Colonic mucosa (tissue), 4 donors: ENCODE measurements at regions not wholly inside any gene's neighbourhood (a gene's known extent, or its start where the extent isn't known, plus 50 kb on each side); places are given as distances from the start of the nearest gene placed in this dataset.

Experiments
- DNase-seq: peaks from one replicate; pipeline ENCODE4 v3.0.0-alpha.2; 2020
- H3K27ac ChIP-seq: fragments of 200-600 bp; one replicate; pipeline ENCODE4 v1.8.0; 2021
- H3K27me3 ChIP-seq: fragments of 200-600 bp; one replicate; pipeline ENCODE4 v1.8.0; 2021
- H3K36me3 ChIP-seq: fragments of 200-600 bp; one replicate; pipeline ENCODE4 v1.8.0; 2021
- H3K4me1 ChIP-seq: fragments of 200-600 bp; one replicate; pipeline ENCODE4 v1.8.0; 2021; ENCODE audit warnings: mild to moderate bottlenecking
- H3K4me3 ChIP-seq: fragments of 200-600 bp; one replicate; pipeline ENCODE4 v1.8.0; 2021
- H3K9ac ChIP-seq, 2 donors: one replicate each; pipeline ENCODE4 v1.7.0; 2013; ENCODE audit warnings: control low read depth in 2 of 2, low read depth in 2 of 2, low read length in 2 of 2
- H3K9me3 ChIP-seq: fragments of 200-600 bp; one replicate; pipeline ENCODE4 v1.8.0; 2021
- intact Hi-C: fragments of 100-400 bp; cut with DNase I; formaldehyde crosslinking; loops from one replicate; pipeline ENCODE4 v1.14.1; 2022
- TF ChIP-seq, protein P1 (sequence below): fragments of 200-600 bp; IDR thresholded peaks from one replicate; pipeline ENCODE4 v1.8.0; 2022; ENCODE audit warnings: antibody characterized with exemption, mild to moderate bottlenecking
- donor health status: healthy.
- donor health status: DM: no; HTN: no; CAD: no.
- donor health status: DM: no; HTN: no; CAD: no.

DNA sequence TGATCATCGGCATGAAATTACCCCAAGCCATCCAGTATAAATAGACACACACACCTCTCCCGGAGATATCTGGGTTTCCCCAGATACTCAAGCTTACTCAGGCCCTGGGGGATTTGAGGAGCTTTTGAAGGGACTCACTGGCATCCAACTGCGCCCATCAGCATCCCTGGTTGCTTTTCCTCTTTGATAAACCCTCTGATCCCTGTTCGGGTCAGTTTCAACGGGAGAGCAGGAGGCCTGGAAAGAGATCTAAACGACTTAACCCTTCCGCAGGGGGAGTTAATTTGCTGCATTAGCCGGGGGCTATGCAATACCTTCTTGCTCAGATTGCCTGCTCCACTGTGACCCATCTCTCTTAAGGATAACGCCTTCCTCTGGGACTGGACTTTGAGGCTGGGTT lies 76.6 kb downstream of the MAF start:
- Histone ChIP-seq H3K9me3 (no peaks in the 10 kb centered on the region), H3K36me3 (no peaks in the 10 kb centered on the region), H3K27me3 (no peaks in the 10 kb centered on the region), H3K4me1 (no peaks in the 10 kb centered on the region), H3K4me3 (no peak overlapping the region), H3K9ac (no peak overlapping the region), H3K27ac (no peak overlapping the region)
- DNase-seq = no peak
- intact Hi-C loops = loop anchor here (10.0 kb wide), 1 partner anchor 51 kb away; no protein-coding TSS in a partner anchor
- TF ChIP-seq, protein P1, sequence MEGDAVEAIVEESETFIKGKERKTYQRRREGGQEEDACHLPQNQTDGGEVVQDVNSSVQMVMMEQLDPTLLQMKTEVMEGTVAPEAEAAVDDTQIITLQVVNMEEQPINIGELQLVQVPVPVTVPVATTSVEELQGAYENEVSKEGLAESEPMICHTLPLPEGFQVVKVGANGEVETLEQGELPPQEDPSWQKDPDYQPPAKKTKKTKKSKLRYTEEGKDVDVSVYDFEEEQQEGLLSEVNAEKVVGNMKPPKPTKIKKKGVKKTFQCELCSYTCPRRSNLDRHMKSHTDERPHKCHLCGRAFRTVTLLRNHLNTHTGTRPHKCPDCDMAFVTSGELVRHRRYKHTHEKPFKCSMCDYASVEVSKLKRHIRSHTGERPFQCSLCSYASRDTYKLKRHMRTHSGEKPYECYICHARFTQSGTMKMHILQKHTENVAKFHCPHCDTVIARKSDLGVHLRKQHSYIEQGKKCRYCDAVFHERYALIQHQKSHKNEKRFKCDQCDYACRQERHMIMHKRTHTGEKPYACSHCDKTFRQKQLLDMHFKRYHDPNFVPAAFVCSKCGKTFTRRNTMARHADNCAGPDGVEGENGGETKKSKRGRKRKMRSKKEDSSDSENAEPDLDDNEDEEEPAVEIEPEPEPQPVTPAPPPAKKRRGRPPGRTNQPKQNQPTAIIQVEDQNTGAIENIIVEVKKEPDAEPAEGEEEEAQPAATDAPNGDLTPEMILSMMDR = no peak

GRCh38 chr16:79519448-79519847 lies 81.1 kb downstream of the MAF start:
- intact Hi-C loops = no loop called here

DNA sequence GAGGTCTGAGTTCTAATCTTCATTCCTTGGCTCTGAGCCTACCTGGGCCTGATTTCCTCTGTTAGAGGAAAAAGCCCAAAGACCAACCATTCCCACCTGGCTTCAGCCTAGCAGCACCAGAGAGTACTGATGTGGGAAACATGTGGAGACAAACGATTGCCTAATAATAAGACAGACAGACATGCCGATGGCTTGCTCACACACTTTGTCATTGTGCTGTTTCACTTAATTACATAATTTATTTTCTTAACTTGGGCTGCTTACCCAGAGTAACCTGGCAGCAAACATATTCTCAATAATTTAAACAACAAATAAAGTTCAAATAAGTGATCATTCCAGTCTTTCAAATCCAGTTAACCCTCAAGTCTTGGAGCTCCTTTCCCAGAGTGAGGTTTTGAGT lies 83.4 kb downstream of the MAF start:
- Histone ChIP-seq H3K27ac (no peak overlapping the region), H3K27me3 (no peaks in the 10 kb centered on the region), H3K4me1 (no peaks in the 10 kb centered on the region), H3K36me3 (no peaks in the 10 kb centered on the region), H3K9me3 (no peaks in the 10 kb centered on the region), H3K4me3 (no peak overlapping the region), H3K9ac (no peak overlapping the region)
- TF ChIP-seq, protein P1 = no peak
- intact Hi-C loops = no loop called here
- DNase-seq = no peak

More at GRCh38 chr16:79519448-79519847, 81.1 kb downstream of the MAF start:
- Histone ChIP-seq H3K27ac (no peak overlapping the region), H3K4me3 (no peak overlapping the region), H3K27me3 (no peaks in the 10 kb centered on the region), H3K9me3 (no peaks in the 10 kb centered on the region), H3K9ac (no peak overlapping the region), H3K36me3 (no peaks in the 10 kb centered on the region), H3K4me1 (no peaks in the 10 kb centered on the region)
- no peak for DNase-seq
- TF ChIP-seq, protein P1 = no peak

DNA sequence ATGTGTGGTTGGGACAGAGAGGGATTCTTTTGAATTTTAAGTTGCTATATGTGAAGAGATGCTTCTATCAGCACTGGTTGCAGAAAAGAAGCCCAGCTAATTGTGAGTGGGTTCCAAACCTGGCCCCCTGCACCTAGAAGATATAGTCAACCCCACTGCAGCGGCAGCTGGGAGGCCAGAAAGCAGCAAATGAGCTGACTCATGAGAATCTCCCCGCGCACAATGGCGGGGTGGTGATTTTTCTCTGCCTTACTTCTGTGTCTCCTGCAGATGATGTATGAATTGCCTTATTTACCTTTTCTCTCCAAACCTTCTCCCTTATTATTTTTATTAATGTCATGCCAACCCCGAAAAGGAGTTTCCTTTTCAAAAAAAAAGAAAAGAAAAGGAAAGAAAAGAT lies 89.7 kb downstream of the MAF start:
- Histone ChIP-seq H3K4me1 (no peaks in the 10 kb centered on the region), H3K9ac (no peak overlapping the region), H3K4me3 (no peak overlapping the region), H3K9me3 (no peaks in the 10 kb centered on the region), H3K27me3 (no peaks in the 10 kb centered on the region), H3K36me3 (no peaks in the 10 kb centered on the region), H3K27ac (no peak overlapping the region)
- intact Hi-C loops = no loop called here
- DNase-seq = no peak
- TF ChIP-seq, protein P1 = no peak

DNA sequence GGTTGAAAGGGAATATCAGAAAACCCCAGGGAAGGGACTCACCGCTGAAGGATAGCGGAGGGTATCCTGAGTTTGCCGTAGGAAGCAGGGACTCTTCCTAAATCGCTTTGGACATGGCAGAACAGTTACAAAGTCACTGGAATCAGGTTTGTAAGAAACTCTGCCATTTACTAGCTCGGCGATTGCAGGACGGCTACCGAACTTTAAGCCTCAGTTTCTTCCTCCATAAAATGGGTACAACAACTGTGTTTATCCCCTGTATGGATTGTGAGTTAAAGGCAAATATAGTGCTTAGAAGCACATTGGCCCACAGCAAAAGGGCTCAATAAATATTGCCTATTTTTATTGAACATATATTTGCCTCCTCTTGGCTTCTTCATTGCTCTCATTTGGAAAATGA lies 90.6 kb downstream of the MAF start:
- Histone ChIP-seq H3K4me1 (no peaks in the 10 kb centered on the region), H3K9me3 (no peaks in the 10 kb centered on the region), H3K27ac (no peak overlapping the region), H3K9ac (no peak overlapping the region), H3K4me3 (no peak overlapping the region), H3K27me3 (no peaks in the 10 kb centered on the region), H3K36me3 (no peaks in the 10 kb centered on the region)
- TF ChIP-seq, protein P1 = no peak
- no peak for DNase-seq
- intact Hi-C loops = no loop called here

DNA sequence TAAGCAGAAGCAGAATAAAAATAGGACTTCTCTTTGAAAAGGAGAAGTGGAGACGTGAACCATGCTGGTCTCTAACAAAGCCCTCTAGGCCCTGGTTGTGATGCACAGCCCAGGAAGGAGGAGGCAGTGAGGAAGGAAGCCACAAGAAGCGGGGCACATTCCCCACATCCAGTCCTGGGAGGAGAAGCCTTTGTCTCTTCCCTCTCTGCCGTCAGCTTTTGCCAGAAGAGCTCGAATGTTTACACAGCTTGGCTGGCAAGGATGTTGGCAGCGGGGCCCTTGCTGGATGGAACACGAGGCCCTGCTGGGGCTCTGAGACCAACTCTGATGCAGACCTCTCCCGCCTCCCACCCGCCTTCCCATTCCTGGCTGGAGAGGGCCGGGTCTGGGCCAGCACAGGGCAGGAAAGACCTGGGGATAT lies 91.3 kb downstream of the MAF start:
- Histone ChIP-seq H3K4me1 (no peaks in the 10 kb centered on the region), H3K4me3 (no peak overlapping the region), H3K27me3 (no peaks in the 10 kb centered on the region), H3K27ac (peak overlapping the region; percentile 4), H3K9ac (no peak overlapping the region), H3K9me3 (no peaks in the 10 kb centered on the region), H3K36me3 (no peaks in the 10 kb centered on the region)
- TF ChIP-seq, protein P1 = no peak
- DNase-seq = no peak
- intact Hi-C loops = no loop called here
